Effector memory CD4-positive, alpha-beta T cell (primary cell): ENCODE measurements at regions not wholly inside any gene's neighbourhood (a gene's known extent, or its start where the extent isn't known, plus 50 kb on each side); places are given as distances from the start of the nearest gene placed in this dataset.
"Not testable (repeated sequence)": the region's sequence is repeated elsewhere in the genome, so short reads cannot be mapped to it uniquely, and the experiment has no call there.

Experiments used
- DNase-seq, 3 donors: peaks; one replicate each; pipeline ENCODE4 v3.0.0-alpha.2; 2020
- H3K27ac ChIP-seq: 2 replicates; pipeline ENCODE4 v1.7.0; 2013; ENCODE audit warnings: mild to moderate bottlenecking, low read length, moderate library complexity; ENCODE audit not compliant: insufficient read depth, poor library complexity, severe bottlenecking
- H3K27me3 ChIP-seq: replicated peaks from 2 replicates; pipeline ENCODE4 v1.7.0; 2013; ENCODE audit warnings: mild to moderate bottlenecking, low read length; ENCODE audit not compliant: insufficient read depth, control insufficient read depth, poor library complexity, severe bottlenecking
- H3K36me3 ChIP-seq: 2 replicates; pipeline ENCODE4 v1.7.0; 2013; ENCODE audit warnings: mild to moderate bottlenecking, low read length, moderate library complexity; ENCODE audit not compliant: control insufficient read depth, insufficient read depth
- H3K4me1 ChIP-seq: 2 replicates; pipeline ENCODE4 v1.7.0; 2013; ENCODE audit warnings: low read length, mild to moderate bottlenecking; ENCODE audit not compliant: control insufficient read depth, insufficient read depth, poor library complexity, severe bottlenecking
- H3K4me3 ChIP-seq: 2 replicates; pipeline ENCODE4 v1.7.0; 2013; ENCODE audit warnings: low read length, low read depth, mild to moderate bottlenecking; ENCODE audit not compliant: insufficient read depth, poor library complexity, severe bottlenecking
- H3K9me3 ChIP-seq: 2 replicates; pipeline ENCODE4 v1.7.0; 2013; ENCODE audit warnings: mild to moderate bottlenecking, low read length, moderate library complexity; ENCODE audit not compliant: control insufficient read depth

DNA sequence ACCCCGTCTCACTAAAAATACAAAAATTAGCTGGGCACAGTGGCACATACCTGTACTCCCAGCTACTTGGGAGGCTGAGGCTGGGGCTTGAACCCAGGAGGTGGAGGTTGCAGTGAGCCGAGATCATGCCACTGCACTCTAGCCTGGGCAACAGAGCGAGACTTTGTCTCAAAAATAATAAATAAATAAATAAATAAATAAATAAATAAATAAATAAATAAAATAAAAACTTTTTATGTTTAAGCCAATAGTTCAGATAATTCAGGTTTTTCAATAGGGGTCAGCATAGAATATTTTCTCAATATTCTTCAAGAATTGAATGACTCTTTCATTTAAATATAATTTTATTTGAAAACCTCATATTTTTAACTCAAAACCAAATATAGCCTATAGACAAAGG, 585.1 kb upstream of the SPRY2 start:
- not testable (repeated sequence) for H3K4me1 ChIP-seq, DNase-seq, H3K9me3 ChIP-seq, H3K36me3 ChIP-seq, H3K4me3 ChIP-seq, H3K27me3 ChIP-seq, H3K27ac ChIP-seq

DNA sequence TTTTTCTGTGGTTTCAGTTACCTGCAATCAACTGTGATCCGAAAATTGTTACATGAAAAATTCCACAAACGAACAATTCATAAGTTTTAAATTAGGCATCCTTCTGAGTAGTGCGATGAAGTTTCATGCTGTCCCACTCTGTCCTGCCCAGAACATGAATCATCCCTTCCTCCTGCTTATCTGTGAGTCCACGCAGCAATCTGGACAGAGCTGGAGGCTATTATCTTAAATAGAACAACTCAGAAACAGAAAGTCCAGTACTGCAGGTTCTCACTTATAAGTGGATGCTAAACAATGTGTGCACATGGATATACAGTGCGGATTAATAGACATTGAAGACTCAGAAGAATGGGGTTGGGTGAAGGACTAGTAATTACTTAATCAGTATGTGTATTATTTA, 583.7 kb upstream of the SPRY2 start:
- DNase-seq = no peak
- Histone ChIP-seq H3K4me3 (no peak overlapping the region), H3K27ac (no peak overlapping the region), H3K4me1 (no peaks in the 10 kb centered on the region), H3K27me3 (no peaks in the 10 kb centered on the region), H3K36me3 (no peaks in the 10 kb centered on the region), H3K9me3 (no peaks in the 10 kb centered on the region)

DNA sequence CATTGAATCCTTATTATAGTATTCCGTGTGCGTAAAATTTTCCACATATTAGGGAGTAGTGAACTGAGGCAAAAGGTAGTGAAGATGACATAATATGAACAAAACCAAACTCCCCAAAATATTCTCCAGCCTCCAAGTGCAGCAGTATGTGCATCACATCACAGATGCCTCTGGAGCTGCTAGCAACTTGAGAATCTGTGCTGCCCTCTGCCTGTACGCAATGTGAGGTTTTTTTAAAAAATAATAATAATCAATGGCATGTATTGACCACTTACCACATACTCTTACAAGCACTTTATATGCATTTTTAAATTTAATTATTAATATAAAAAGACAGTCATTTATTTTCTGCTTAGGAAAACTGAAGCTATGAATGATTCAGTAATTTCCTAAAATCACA, 583.0 kb upstream of the SPRY2 start:
- Histone ChIP-seq H3K4me3 (no peak overlapping the region), H3K36me3 (no peaks in the 10 kb centered on the region), H3K27ac (no peak overlapping the region), H3K27me3 (no peaks in the 10 kb centered on the region), H3K9me3 (no peaks in the 10 kb centered on the region), H3K4me1 (no peaks in the 10 kb centered on the region)
- no peak for DNase-seq

DNA sequence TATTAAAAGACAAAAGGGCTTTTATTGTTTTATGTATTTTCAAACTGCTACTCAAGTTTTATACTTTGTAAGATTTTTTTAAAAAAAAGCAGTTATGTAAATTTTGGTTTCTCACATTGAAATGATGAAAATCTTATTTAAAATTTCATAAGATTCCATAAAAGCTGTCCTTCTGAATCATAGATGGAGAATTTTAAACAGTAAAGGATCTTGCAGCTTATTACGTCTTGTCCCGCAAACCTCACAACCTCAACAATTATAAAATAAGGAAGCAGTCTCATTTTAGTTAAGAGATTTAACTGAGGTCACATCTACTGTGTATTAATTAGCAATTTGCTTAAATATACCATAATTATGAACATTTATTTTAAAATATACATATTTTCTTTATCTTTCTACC, 581.0 kb upstream of the SPRY2 start:
- H3K27ac ChIP-seq = no peak overlapping the region
- H3K4me3 ChIP-seq = no peak overlapping the region
- H3K27me3 ChIP-seq = no peaks in the 10 kb centered on the region
- no peak for DNase-seq
- no peaks in the 10 kb centered on the region for H3K9me3 ChIP-seq
- no peaks in the 10 kb centered on the region for H3K36me3 ChIP-seq
- no peaks in the 10 kb centered on the region for H3K4me1 ChIP-seq

DNA sequence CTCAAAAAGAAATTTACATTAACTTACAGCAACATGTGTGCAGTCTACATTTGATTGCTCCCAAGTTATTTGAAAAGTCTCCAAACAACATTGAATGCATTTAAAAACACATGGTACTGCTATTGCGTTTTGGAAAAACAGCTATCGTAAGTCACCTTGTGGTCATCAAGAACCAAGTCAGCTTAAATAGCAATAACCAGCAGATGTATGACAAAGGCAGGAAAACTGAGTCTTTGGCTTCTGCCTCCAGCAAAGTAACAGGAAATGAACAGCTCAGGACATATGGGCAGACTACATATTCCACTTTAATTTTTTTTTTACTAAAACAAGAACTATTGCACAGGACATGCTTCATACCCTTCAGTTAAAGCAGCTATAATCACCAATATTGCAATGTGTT, 580.6 kb upstream of the SPRY2 start:
- Histone ChIP-seq H3K36me3 (no peaks in the 10 kb centered on the region), H3K4me3 (no peak overlapping the region), H3K27me3 (no peaks in the 10 kb centered on the region), H3K27ac (no peak overlapping the region), H3K4me1 (no peaks in the 10 kb centered on the region), H3K9me3 (no peaks in the 10 kb centered on the region)
- no peak for DNase-seq

DNA sequence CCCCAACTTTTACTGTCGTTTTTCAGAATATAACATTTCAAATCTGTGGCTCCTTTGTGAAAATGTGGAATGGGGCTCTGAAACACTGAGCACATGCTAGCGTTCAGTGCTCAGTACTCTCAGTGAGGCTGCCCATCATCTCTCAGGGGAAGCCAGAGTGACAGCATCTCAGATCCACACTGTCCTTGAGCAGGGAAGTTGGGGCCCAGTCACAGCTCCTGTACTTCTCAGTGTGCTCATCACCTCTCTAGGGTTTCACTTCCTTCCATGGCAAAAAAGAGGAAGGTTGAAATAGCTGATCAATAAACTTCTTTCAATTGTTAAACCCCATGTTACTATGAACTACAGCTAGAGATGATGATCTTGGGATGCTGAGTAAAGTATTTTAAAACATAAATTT, 565.9 kb upstream of the SPRY2 start:
- H3K27ac ChIP-seq = no peak overlapping the region
- no peak overlapping the region for H3K4me3 ChIP-seq
- H3K9me3 ChIP-seq = no peaks in the 10 kb centered on the region
- H3K4me1 ChIP-seq = no peaks in the 10 kb centered on the region
- no peak for DNase-seq
- no peaks in the 10 kb centered on the region for H3K27me3 ChIP-seq
- H3K36me3 ChIP-seq = no peaks in the 10 kb centered on the region

DNA sequence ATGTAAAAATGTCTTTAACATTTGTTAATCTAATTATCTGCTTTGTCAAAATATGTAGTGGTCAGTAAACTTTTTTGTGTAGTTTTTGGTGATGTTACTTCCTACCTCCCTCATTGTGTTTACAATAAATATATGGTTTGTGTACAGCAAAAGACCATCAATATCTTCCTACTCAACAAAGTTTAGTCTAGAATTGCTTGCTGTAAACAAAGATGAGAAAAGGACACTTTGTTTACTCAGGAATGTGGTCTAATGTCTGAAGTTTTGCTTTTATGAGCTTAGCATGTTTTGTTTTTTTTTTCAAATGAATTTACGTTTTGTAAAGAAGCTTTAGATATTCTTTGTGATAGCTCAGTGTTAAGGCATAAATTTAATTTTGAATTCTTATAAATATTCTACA, 563.5 kb upstream of the SPRY2 start:
- no peaks in the 10 kb centered on the region for H3K27me3 ChIP-seq
- no peak overlapping the region for H3K27ac ChIP-seq
- no peak for DNase-seq
- no peaks in the 10 kb centered on the region for H3K4me1 ChIP-seq
- H3K9me3 ChIP-seq = no peaks in the 10 kb centered on the region
- H3K4me3 ChIP-seq = no peak overlapping the region
- H3K36me3 ChIP-seq = no peaks in the 10 kb centered on the region

DNA sequence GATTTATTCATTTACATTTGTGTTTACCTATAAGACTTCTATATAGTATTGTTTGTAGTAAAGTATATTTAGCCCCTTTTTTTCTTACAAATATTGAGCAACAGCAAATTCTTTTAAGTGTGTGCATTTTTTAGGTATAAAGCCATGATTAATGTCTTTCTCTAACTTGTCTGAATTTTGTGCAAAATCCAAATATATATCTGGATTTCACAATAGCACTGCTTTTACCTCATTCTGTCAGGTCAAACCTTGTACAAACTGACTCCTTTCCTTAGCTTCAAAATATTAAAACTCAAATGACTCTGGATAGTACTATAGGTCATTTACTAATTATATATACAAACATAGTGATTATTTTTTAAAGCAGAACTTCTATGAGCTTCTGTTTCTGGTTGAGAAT, 563.0 kb upstream of the SPRY2 start:
- Histone ChIP-seq H3K27ac (no peak overlapping the region), H3K9me3 (no peaks in the 10 kb centered on the region), H3K4me3 (no peak overlapping the region)

DNA sequence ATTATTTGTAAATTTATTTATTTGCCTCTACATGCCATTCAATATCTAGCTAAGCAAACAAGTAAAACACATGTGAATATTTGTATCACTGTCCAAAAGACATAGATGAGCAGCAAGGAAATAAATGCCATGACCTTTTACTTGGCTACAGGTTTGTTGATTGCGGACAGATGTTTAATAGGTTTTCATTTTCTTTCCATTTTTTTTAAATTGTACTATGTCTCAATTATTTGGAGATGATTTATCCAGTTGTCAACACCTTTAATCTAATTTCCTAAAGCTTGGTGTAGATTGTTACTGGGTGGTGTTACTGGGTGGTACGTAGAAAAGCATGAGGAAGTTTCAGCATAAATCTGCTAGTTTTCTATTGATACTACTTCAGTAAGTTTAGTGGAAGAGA, 560.6 kb upstream of the SPRY2 start:
- Histone ChIP-seq H3K9me3 (no peaks in the 10 kb centered on the region), H3K27ac (no peak overlapping the region), H3K27me3 (no peaks in the 10 kb centered on the region), H3K36me3 (no peaks in the 10 kb centered on the region), H3K4me3 (no peak overlapping the region), H3K4me1 (no peaks in the 10 kb centered on the region)
- no peak for DNase-seq

More for the DNA sequence above, 563.0 kb upstream of the SPRY2 start:
- Histone ChIP-seq H3K27me3 (no peaks in the 10 kb centered on the region), H3K36me3 (no peaks in the 10 kb centered on the region), H3K4me1 (no peaks in the 10 kb centered on the region)
- no peak for DNase-seq

DNA sequence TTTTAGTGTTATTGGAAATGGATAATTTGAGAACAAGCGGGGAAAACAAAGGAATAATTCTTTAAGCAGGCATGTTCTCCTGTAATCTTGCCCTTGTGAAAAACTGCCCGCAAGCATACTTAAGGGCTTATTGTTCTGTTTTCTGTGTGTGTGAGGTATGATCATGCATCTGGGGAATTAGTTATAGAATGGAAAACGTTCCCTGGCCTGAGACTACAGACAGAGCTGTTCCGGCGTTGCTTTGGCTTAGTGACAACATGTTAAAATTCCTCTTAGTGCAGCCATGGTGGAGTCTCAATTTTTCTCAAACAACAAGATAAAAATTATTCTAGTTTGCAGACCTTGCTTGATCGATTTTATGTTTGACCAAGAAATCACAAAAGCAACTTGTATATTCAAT, 560.2 kb upstream of the SPRY2 start:
- no peak for DNase-seq
- Histone ChIP-seq H3K27ac (no peak overlapping the region), H3K36me3 (no peaks in the 10 kb centered on the region), H3K27me3 (no peaks in the 10 kb centered on the region), H3K4me1 (no peaks in the 10 kb centered on the region), H3K4me3 (no peak overlapping the region), H3K9me3 (no peaks in the 10 kb centered on the region)

DNA sequence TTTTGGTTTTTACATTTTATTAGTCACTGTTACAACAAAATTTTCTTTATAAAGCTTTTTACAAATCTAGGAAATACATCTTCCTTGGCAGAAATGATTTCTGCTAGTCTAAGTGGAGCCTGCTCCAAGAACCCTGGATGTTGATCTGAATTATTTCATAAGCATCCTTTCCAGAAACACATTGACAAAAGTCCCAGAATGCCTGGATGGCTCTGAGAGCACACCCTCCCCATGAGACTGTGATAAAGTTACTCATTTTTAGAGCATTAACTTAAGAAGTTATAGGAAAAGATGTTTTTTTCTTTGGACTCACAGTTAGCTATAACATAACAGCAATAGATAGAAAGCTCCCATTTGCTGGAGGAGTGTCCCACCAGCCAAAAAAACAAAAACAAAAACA, 559.6 kb upstream of the SPRY2 start:
- Histone ChIP-seq H3K36me3 (no peaks in the 10 kb centered on the region), H3K27ac (no peak overlapping the region), H3K9me3 (no peaks in the 10 kb centered on the region), H3K4me1 (no peaks in the 10 kb centered on the region), H3K27me3 (no peaks in the 10 kb centered on the region), H3K4me3 (no peak overlapping the region)
- no peak for DNase-seq
